ENCODE measurements at regions not wholly inside any gene's neighbourhood (a gene's known extent, or its start where the extent isn't known, plus 50 kb on each side); places are given as distances from the start of the nearest gene placed in this dataset.

- intact Hi-C loops (cut with micrococcal nuclease; ENCODE audit: unreplicated experiment), result no loop called here
- no peak for TF ChIP-seq CTCF (IDR thresholded peaks at IDR 0.05; ENCODE audit: unreplicated experiment)
- H3K9me3 Mint-ChIP-seq (ENCODE audit: low read depth, unreplicated experiment), result peaks cover under 1% of the 10 kb centered on the region
- H3K27ac Mint-ChIP-seq (ENCODE audit: unreplicated experiment), result no peak overlapping the region
- DNase-seq, result no peak
- no peak overlapping the region for H3K4me3 Mint-ChIP-seq (ENCODE audit: low read depth, unreplicated experiment)
- no TSS peak for BruUV-seq (replicated peaks)
- no peaks in the 10 kb centered on the region for H3K27me3 Mint-ChIP-seq (ENCODE audit: unreplicated experiment)
- H3K4me1 Mint-ChIP-seq (ENCODE audit: low read depth, unreplicated experiment), result peaks cover 9% of the 10 kb centered on the region
- CTCF ChIA-PET, result no interaction called here
- no peaks in the 10 kb centered on the region for H3K36me3 Mint-ChIP-seq (ENCODE audit: insufficient read depth, unreplicated experiment)
Observed at GRCh38 chr5:126053630-126054029, 369.6 kb upstream of the GRAMD2B start.

GRCh38 chr5:126054577-126055347, 368.4 kb upstream of the GRAMD2B start:
- H3K4me3 Mint-ChIP-seq (ENCODE audit: low read depth, unreplicated experiment), result no peak overlapping the region
- H3K9me3 Mint-ChIP-seq (ENCODE audit: low read depth, unreplicated experiment), result peaks cover 4% of the 10 kb centered on the region
- BruUV-seq (replicated peaks), result no TSS peak
- H3K27me3 Mint-ChIP-seq (ENCODE audit: unreplicated experiment), result no peaks in the 10 kb centered on the region
- H3K4me1 Mint-ChIP-seq (ENCODE audit: low read depth, unreplicated experiment), result peaks cover 9% of the 10 kb centered on the region
- H3K27ac Mint-ChIP-seq (ENCODE audit: unreplicated experiment), result no peak overlapping the region
- no peak for DNase-seq
- H3K36me3 Mint-ChIP-seq (ENCODE audit: insufficient read depth, unreplicated experiment), result no peaks in the 10 kb centered on the region
- no peak for TF ChIP-seq CTCF (IDR thresholded peaks at IDR 0.05; ENCODE audit: unreplicated experiment)
- intact Hi-C loops (cut with micrococcal nuclease; ENCODE audit: unreplicated experiment), result no loop called here
- CTCF ChIA-PET, result no interaction called here

- no peak for TF ChIP-seq CTCF (IDR thresholded peaks at IDR 0.05; ENCODE audit: unreplicated experiment)
- H3K9me3 Mint-ChIP-seq (ENCODE audit: low read depth, unreplicated experiment), result peaks cover 4% of the 10 kb centered on the region
- H3K27me3 Mint-ChIP-seq (ENCODE audit: unreplicated experiment), result no peaks in the 10 kb centered on the region
- H3K4me1 Mint-ChIP-seq (ENCODE audit: low read depth, unreplicated experiment), result peaks cover 9% of the 10 kb centered on the region
- H3K36me3 Mint-ChIP-seq (ENCODE audit: insufficient read depth, unreplicated experiment), result no peaks in the 10 kb centered on the region
- intact Hi-C loops (cut with micrococcal nuclease; ENCODE audit: unreplicated experiment), result no loop called here
- H3K4me3 Mint-ChIP-seq (ENCODE audit: low read depth, unreplicated experiment), result no peak overlapping the region
- CTCF ChIA-PET, result no interaction called here
- no TSS peak for BruUV-seq (replicated peaks)
- no peak overlapping the region for H3K27ac Mint-ChIP-seq (ENCODE audit: unreplicated experiment)
- no peak for DNase-seq
Observed at GRCh38 chr5:126055348-126055729, 367.9 kb upstream of the GRAMD2B start.

GRCh38 chr5:126056352-126056751, 366.9 kb upstream of the GRAMD2B start:
- CTCF ChIA-PET, result no interaction called here
- DNase-seq, result no peak
- no peaks in the 10 kb centered on the region for H3K27me3 Mint-ChIP-seq (ENCODE audit: unreplicated experiment)
- BruUV-seq (replicated peaks), result no TSS peak
- intact Hi-C loops (cut with micrococcal nuclease; ENCODE audit: unreplicated experiment), result no loop called here
- peaks cover 4% of the 10 kb centered on the region for H3K9me3 Mint-ChIP-seq (ENCODE audit: low read depth, unreplicated experiment)
- peaks cover 9% of the 10 kb centered on the region for H3K4me1 Mint-ChIP-seq (ENCODE audit: low read depth, unreplicated experiment)
- no peaks in the 10 kb centered on the region for H3K36me3 Mint-ChIP-seq (ENCODE audit: insufficient read depth, unreplicated experiment)
- H3K27ac Mint-ChIP-seq (ENCODE audit: unreplicated experiment), result peak overlapping the region; percentile 51
- H3K4me3 Mint-ChIP-seq (ENCODE audit: low read depth, unreplicated experiment), result no peak overlapping the region
- no peak for TF ChIP-seq CTCF (IDR thresholded peaks at IDR 0.05; ENCODE audit: unreplicated experiment)
